CD4-positive, alpha-beta T cell (primary cell): ENCODE measurements at regions not wholly inside any gene's neighbourhood (a gene's known extent, or its start where the extent isn't known, plus 50 kb on each side); places are given as distances from the start of the nearest gene placed in this dataset.

Experiments used
- ATAC-seq: fragments of 200-7000 bp; cut with Tn5 transposase; one replicate; pipeline ENCODE4 v1.10.0; 2022; ENCODE audit warnings: mild to moderate bottlenecking; ENCODE audit not compliant: poor library complexity
- CTCF ChIA-PET: fragments of 350-600 bp; sonication (Branson Sonifier 250); formaldehyde crosslinking; loops from one replicate; lab custom pipeline; 2021; ENCODE audit warnings: antibody characterized with exemption, inconsistent platforms; lab: Charles Lee
- POLR2A ChIA-PET: fragments of 350-600 bp; sonication (Branson Sonifier 250); formaldehyde crosslinking; loops from one replicate; lab custom pipeline; 2021; ENCODE audit warnings: antibody characterized with exemption, inconsistent platforms; lab: Charles Lee
- DNase-seq, 14 experiments: peaks; one replicate each; pipeline ENCODE4 v3.0.0-alpha.2; 2013 to 2020; ENCODE audit warnings: mixed read lengths in 2 of 14
- H3K27ac ChIP-seq, 2 donors: one replicate each; pipeline versions ENCODE4 v1.5.1 to v1.7.0; 2013; ENCODE audit warnings: low read length in 2 of 2, low read depth in 1 of 2, mild to moderate bottlenecking in 1 of 2
- H3K27me3 ChIP-seq, 2 experiments: 1 replicate in 1 of 2; 2 replicates in 1 of 2; pipeline versions ENCODE4 v1.6.1 to v1.7.0; 2013; ENCODE audit warnings: low read length in 2 of 2, control low read depth in 1 of 2, mild to moderate bottlenecking in 1 of 2, moderate library complexity in 1 of 2; ENCODE audit not compliant: insufficient read depth in 2 of 2, control insufficient read depth in 1 of 2
- H3K36me3 ChIP-seq: one replicate; pipeline ENCODE4 v1.6.1; 2013; ENCODE audit warnings: low read length, control low read depth; ENCODE audit not compliant: insufficient read depth
- H3K4me1 ChIP-seq: one replicate; pipeline ENCODE4 v1.6.1; 2013; ENCODE audit warnings: low read length, control low read depth; ENCODE audit not compliant: insufficient read depth
- H3K4me3 ChIP-seq: one replicate; pipeline ENCODE4 v1.5.1; 2013; ENCODE audit warnings: mild to moderate bottlenecking, low read length, moderate library complexity
- H3K9me3 ChIP-seq, 2 experiments: 1 replicate in 1 of 2; 2 replicates in 1 of 2; pipeline versions ENCODE4 v1.6.1 to v1.7.0; 2013; ENCODE audit warnings: low read length in 2 of 2, mild to moderate bottlenecking in 2 of 2, control low read depth in 1 of 2, moderate library complexity in 1 of 2; ENCODE audit not compliant: control insufficient read depth in 1 of 2, insufficient read depth in 1 of 2
- H3K27ac Mint-ChIP-seq: one replicate; pipeline ENCODE4 v1.8.0; 2020; ENCODE audit warnings: mixed read lengths
- H3K27me3 Mint-ChIP-seq: one replicate; pipeline ENCODE4 v1.8.0; 2021; ENCODE audit warnings: mixed read lengths
- H3K36me3 Mint-ChIP-seq: one replicate; pipeline ENCODE4 v1.8.0; 2021; ENCODE audit warnings: low read depth, mixed read lengths
- H3K4me1 Mint-ChIP-seq: one replicate; pipeline ENCODE4 v1.8.0; 2021; ENCODE audit warnings: low read depth, mixed read lengths
- H3K4me3 Mint-ChIP-seq: one replicate; pipeline ENCODE4 v1.8.0; 2020; ENCODE audit warnings: mild to moderate bottlenecking, mixed read lengths
- H3K9me3 Mint-ChIP-seq: one replicate; pipeline ENCODE4 v1.8.0; 2020; ENCODE audit warnings: mixed read lengths
- intact Hi-C, 2 experiments: fragments of 100-400 bp; cut with DNase I in 1 of 2; cut with micrococcal nuclease in 1 of 2; formaldehyde crosslinking; loops; one replicate each; pipeline versions ENCODE4 v1.15.1 to v1.9.0; 2023 to 2025; cut with DNase I, micrococcal nuclease
- TF ChIP-seq, protein P1 (sequence below): fragments of 200-600 bp; IDR thresholded peaks from one replicate; pipeline ENCODE4 v1.8.0; 2022; ENCODE audit warnings: antibody characterized with exemption, mild to moderate bottlenecking

DNA sequence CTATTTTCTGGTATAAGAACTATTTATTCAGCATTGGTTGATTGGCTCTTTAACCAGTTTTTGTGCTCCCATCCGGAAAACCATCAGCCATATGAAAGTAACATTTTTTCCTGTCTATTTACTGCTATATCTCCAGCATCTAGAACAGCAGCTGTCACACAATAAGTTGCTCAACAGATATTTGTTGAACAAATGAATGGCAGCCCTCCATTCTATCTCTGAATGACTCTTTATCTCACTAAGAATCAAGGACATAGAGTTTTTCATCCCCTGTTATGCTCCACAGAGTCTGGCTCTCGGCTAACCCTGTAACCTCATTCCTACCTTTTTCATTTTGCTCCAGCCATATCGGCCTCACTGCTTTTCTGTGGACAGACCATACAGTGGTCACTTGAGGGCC is 145.5 kb downstream of the SLITRK6 start:
- Mint-ChIP-seq H3K9me3 (peaks cover 3% of the 10 kb centered on the region), H3K4me3 (no peak overlapping the region), H3K27me3 (no peaks in the 10 kb centered on the region), H3K27ac (no peak overlapping the region), H3K4me1 (no peaks in the 10 kb centered on the region), H3K36me3 (no peaks in the 10 kb centered on the region)
- CTCF ChIA-PET = no interaction called here
- TF ChIP-seq, protein P1, sequence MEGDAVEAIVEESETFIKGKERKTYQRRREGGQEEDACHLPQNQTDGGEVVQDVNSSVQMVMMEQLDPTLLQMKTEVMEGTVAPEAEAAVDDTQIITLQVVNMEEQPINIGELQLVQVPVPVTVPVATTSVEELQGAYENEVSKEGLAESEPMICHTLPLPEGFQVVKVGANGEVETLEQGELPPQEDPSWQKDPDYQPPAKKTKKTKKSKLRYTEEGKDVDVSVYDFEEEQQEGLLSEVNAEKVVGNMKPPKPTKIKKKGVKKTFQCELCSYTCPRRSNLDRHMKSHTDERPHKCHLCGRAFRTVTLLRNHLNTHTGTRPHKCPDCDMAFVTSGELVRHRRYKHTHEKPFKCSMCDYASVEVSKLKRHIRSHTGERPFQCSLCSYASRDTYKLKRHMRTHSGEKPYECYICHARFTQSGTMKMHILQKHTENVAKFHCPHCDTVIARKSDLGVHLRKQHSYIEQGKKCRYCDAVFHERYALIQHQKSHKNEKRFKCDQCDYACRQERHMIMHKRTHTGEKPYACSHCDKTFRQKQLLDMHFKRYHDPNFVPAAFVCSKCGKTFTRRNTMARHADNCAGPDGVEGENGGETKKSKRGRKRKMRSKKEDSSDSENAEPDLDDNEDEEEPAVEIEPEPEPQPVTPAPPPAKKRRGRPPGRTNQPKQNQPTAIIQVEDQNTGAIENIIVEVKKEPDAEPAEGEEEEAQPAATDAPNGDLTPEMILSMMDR = no peak
- no peak for ATAC-seq
- H3K9me3 ChIP-seq = no peaks in the 10 kb centered on the region
- POLR2A ChIA-PET = no interaction called here
- H3K27ac ChIP-seq = no peak overlapping the region
- intact Hi-C loops = no loop called here
- no peaks in the 10 kb centered on the region for H3K4me1 ChIP-seq
- H3K27me3 ChIP-seq = no peaks in the 10 kb centered on the region
- H3K36me3 ChIP-seq = no peaks in the 10 kb centered on the region
- H3K4me3 ChIP-seq = no peak overlapping the region
- DNase-seq = no peak

DNA sequence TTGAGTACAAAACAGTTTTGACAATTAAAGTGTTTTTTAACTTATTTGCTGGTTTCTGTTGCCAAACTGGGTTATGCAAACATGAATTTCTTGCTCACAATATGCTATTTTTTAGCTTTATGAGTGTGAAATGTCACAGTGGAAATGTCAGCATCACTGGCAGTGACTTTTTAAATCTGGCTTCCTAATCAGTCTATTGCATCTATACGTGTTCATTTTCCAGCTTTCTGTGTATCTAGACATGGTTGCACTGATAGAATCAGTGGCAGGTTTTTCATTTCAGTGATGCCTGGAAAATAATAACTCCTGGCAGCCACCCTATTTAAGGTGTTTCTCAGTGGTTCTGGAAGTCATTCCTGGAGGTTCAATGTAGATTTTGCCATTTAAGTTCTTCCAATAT is 146.7 kb downstream of the SLITRK6 start:
- TF ChIP-seq, protein P1 = no peak
- H3K27ac Mint-ChIP-seq = no peak overlapping the region
- no peak overlapping the region for H3K4me3 ChIP-seq
- no peak overlapping the region for H3K27ac ChIP-seq
- no peaks in the 10 kb centered on the region for H3K27me3 Mint-ChIP-seq
- ChIA-PET POLR2A (no interaction called here), CTCF (no interaction called here)
- no peaks in the 10 kb centered on the region for H3K4me1 ChIP-seq
- H3K4me3 Mint-ChIP-seq = no peak overlapping the region
- intact Hi-C loops = no loop called here
- H3K4me1 Mint-ChIP-seq = no peaks in the 10 kb centered on the region
- H3K36me3 ChIP-seq = no peaks in the 10 kb centered on the region
- no peak for ATAC-seq
- no peaks in the 10 kb centered on the region for H3K36me3 Mint-ChIP-seq
- peaks cover 3% of the 10 kb centered on the region for H3K9me3 Mint-ChIP-seq
- no peak for DNase-seq
- no peaks in the 10 kb centered on the region for H3K27me3 ChIP-seq
- no peaks in the 10 kb centered on the region for H3K9me3 ChIP-seq

DNA sequence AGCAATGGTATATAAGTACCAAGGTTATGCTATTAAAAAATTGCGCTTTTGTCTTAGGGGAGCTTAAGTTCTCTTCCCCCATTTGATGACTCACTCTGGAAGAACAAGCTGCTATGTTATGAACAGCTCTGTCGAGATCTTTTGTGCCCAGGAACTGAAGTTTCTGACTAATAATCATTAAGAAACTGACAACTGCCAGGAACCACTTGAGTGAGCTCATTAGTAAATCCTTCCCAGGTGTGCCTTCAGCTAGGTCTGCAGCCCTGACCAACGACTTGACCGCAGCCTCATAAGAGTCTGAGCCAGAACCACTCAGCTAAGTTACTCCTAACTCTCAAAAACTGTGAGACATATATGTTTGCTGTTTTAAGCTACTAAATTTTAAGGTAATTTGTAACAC is 147.8 kb downstream of the SLITRK6 start:
- Histone ChIP-seq H3K4me3 (no peak overlapping the region), H3K27ac (no peak overlapping the region), H3K9me3 (no peaks in the 10 kb centered on the region), H3K36me3 (no peaks in the 10 kb centered on the region), H3K4me1 (no peaks in the 10 kb centered on the region), H3K27me3 (no peaks in the 10 kb centered on the region)
- ChIA-PET CTCF (no interaction called here), POLR2A (no interaction called here)
- Mint-ChIP-seq H3K27ac (no peak overlapping the region), H3K36me3 (no peaks in the 10 kb centered on the region), H3K4me3 (no peak overlapping the region), H3K27me3 (no peaks in the 10 kb centered on the region), H3K4me1 (no peaks in the 10 kb centered on the region), H3K9me3 (peaks cover 3% of the 10 kb centered on the region)
- no peak for ATAC-seq
- intact Hi-C loops = no loop called here
- DNase-seq = no peak
- TF ChIP-seq, protein P1 = no peak
